CD14-positive monocyte (primary cell): ENCODE measurements at regions not wholly inside any gene's neighbourhood (a gene's known extent, or its start where the extent isn't known, plus 50 kb on each side); places are given as distances from the start of the nearest gene placed in this dataset.

ENCODE experiments used
- DNase-seq, 3 donors: peaks; one replicate each; pipeline ENCODE4 v3.0.0-alpha.2; 2011 to 2022
- H2AFZ ChIP-seq: 2 replicates; pipeline ENCODE4 v1.6.0; 2012; ENCODE audit warnings: mild to moderate bottlenecking, low read depth, low read length, inconsistent platforms; ENCODE audit not compliant: insufficient read depth, poor library complexity, severe bottlenecking
- H3K27ac ChIP-seq, 2 donors: 1 replicate in 1 of 2; 2 replicates in 1 of 2; pipeline ENCODE4 v1.5.1; 2012 to 2013; ENCODE audit warnings: low read length in 2 of 2, control low read depth in 1 of 2, inconsistent platforms in 1 of 2, low read depth in 1 of 2, mild to moderate bottlenecking in 1 of 2
- H3K27me3 ChIP-seq, 2 donors: one replicate each; pipeline versions ENCODE4 v1.6.0 to v1.6.1; 2011 to 2013; ENCODE audit warnings: low read length in 2 of 2; ENCODE audit not compliant: control insufficient read depth in 2 of 2, insufficient read depth in 2 of 2
- H3K36me3 ChIP-seq, 2 donors: replicated peaks in 1 of 2; 1 replicate in 1 of 2; 2 replicates in 1 of 2; pipeline versions ENCODE4 v1.5.1 to v1.6.1; 2012 to 2013; ENCODE audit warnings: low read length in 2 of 2, control low read depth in 1 of 2, inconsistent platforms in 1 of 2, mild to moderate bottlenecking in 1 of 2; ENCODE audit not compliant: insufficient read depth in 2 of 2, control insufficient read depth in 1 of 2
- H3K4me1 ChIP-seq, 2 donors: 1 replicate in 1 of 2; 2 replicates in 1 of 2; pipeline versions ENCODE4 v1.5.1 to v1.6.1; 2012 to 2013; ENCODE audit warnings: low read length in 2 of 2, control low read depth in 1 of 2, inconsistent platforms in 1 of 2, mild to moderate bottlenecking in 1 of 2, moderate library complexity in 1 of 2; ENCODE audit not compliant: insufficient read depth in 2 of 2, control insufficient read depth in 1 of 2
- H3K4me2 ChIP-seq: replicated peaks from 2 replicates; pipeline ENCODE3; 2012; ENCODE audit warnings: low read length, moderate library complexity, mild to moderate bottlenecking; ENCODE audit not compliant: poor library complexity, severe bottlenecking; ENCODE audit errors: extremely low read depth
- H3K4me3 ChIP-seq, 3 experiments: fragments of 200-600 bp in 1 of 3; sonication (generic) in 1 of 3; replicated peaks in 1 of 3; 1 replicate in 2 of 3; 2 replicates in 1 of 3; pipeline ENCODE4 v1.5.1; 2011 to 2013; ENCODE audit warnings: low read length in 3 of 3, mild to moderate bottlenecking in 3 of 3, control low read depth in 2 of 3, low read depth in 2 of 3, inconsistent platforms in 1 of 3, moderate library complexity in 1 of 3
- H3K79me2 ChIP-seq: 2 replicates; pipeline ENCODE4 v1.6.0; 2012; ENCODE audit warnings: mild to moderate bottlenecking, control low read depth, inconsistent platforms, low read length, moderate library complexity; ENCODE audit not compliant: insufficient read depth
- H3K9ac ChIP-seq: 2 replicates; pipeline ENCODE4 v1.6.0; 2017; ENCODE audit warnings: low read length, mild to moderate bottlenecking; ENCODE audit not compliant: insufficient read depth, poor library complexity, severe bottlenecking
- H3K9me3 ChIP-seq, 2 donors: replicated peaks in 1 of 2; 1 replicate in 1 of 2; 2 replicates in 1 of 2; pipeline versions ENCODE4 v1.5.1 to v1.6.1; 2012 to 2013; ENCODE audit warnings: low read length in 2 of 2, control low read depth in 1 of 2; ENCODE audit not compliant: control insufficient read depth in 1 of 2, insufficient read depth in 1 of 2
- H4K20me1 ChIP-seq: 2 replicates; pipeline ENCODE4 v1.6.0; 2012; ENCODE audit warnings: mild to moderate bottlenecking, low read length, control low read depth, moderate library complexity; ENCODE audit not compliant: insufficient read depth
- H3K27ac Mint-ChIP-seq, 7 donors: one replicate each; pipeline ENCODE4 v1.8.0; 2020; ENCODE audit warnings: mild to moderate bottlenecking in 7 of 7, mixed read lengths in 7 of 7, moderate library complexity in 6 of 7, inconsistent platforms in 2 of 7
- H3K27me3 Mint-ChIP-seq, 3 donors: one replicate each; pipeline ENCODE4 v1.8.0; 2021 to 2022; ENCODE audit warnings: low read depth in 3 of 3, mild to moderate bottlenecking in 3 of 3, mixed read lengths in 3 of 3, moderate library complexity in 3 of 3, inconsistent platforms in 1 of 3
- H3K36me3 Mint-ChIP-seq, 2 donors: one replicate each; pipeline ENCODE4 v1.8.0; 2020; ENCODE audit warnings: mixed read lengths in 2 of 2, inconsistent platforms in 1 of 2, mild to moderate bottlenecking in 1 of 2
- H3K4me1 Mint-ChIP-seq: one replicate; pipeline ENCODE4 v1.8.0; 2020; ENCODE audit warnings: mild to moderate bottlenecking, mixed read lengths
- H3K4me3 Mint-ChIP-seq, 2 donors: one replicate each; pipeline ENCODE4 v1.8.0; 2020; ENCODE audit warnings: mild to moderate bottlenecking in 2 of 2, mixed read lengths in 2 of 2, moderate library complexity in 1 of 2
- H3K9me3 Mint-ChIP-seq, 7 donors: one replicate each; pipeline ENCODE4 v1.8.0; 2020 to 2022; ENCODE audit warnings: mixed read lengths in 7 of 7, mild to moderate bottlenecking in 6 of 7, moderate library complexity in 6 of 7, inconsistent platforms in 2 of 7
- CTCF ChIP-seq: fragments of 200-600 bp; IDR thresholded peaks from one replicate; pipeline ENCODE4 v1.8.0; 2022; ENCODE audit warnings: antibody characterized with exemption, mild to moderate bottlenecking
- WGBS: methylation state at CpG from one replicate; pipeline ENCODE4 v1.1.5; 2013; ENCODE audit warnings: missing lambda C conversion rate; ENCODE audit not compliant: insufficient coverage; 5-methylcytosine and 5-hydroxymethylcytosine counted together
- intact Hi-C, 2 donors: fragments of 100-400 bp; cut with micrococcal nuclease; formaldehyde crosslinking; loops; one replicate each; pipeline versions ENCODE4 v1.15.0 to v1.15.1; 2023

GRCh38 chr5:58224221-58224620, 235.7 kb downstream of the PLK2 start:
- 82% methylated on average over 2 of the region's 4 CpGs for WGBS
- no peaks in the 10 kb centered on the region for H3K27me3 Mint-ChIP-seq

GRCh38 chr5:58215364-58215763, 244.5 kb downstream of the PLK2 start:
- Histone ChIP-seq H3K4me1 (peaks cover 0 to 5% of the 10 kb centered on the region in 2 donors), H3K9me3 (no peaks in the 10 kb centered on the region), H3K4me2 (no peak overlapping the region), H4K20me1 (no peaks in the 10 kb centered on the region), H3K4me3 (no peak overlapping the region), H2AFZ (no peak overlapping the region), H3K27me3 (no peaks in the 10 kb centered on the region), H3K27ac (no peak overlapping the region), H3K9ac (no peak overlapping the region), H3K79me2 (no peaks in the 10 kb centered on the region), H3K36me3 (no peaks in the 10 kb centered on the region)
- peaks cover 0 to 3% (median 1%) of the 10 kb centered on the region in 3 donors for H3K27me3 Mint-ChIP-seq
- H3K4me1 Mint-ChIP-seq = peaks cover 4% of the 10 kb centered on the region
- no peaks in the 10 kb centered on the region for H3K36me3 Mint-ChIP-seq
- no peak overlapping the region for H3K27ac Mint-ChIP-seq
- DNase-seq = no peak
- intact Hi-C loops = no loop called here
- TF ChIP-seq CTCF = no peak
- peaks cover 8 to 18% (median 17%) of the 10 kb centered on the region in 7 donors for H3K9me3 Mint-ChIP-seq
- no peak overlapping the region for H3K4me3 Mint-ChIP-seq

More at GRCh38 chr5:58224221-58224620, 235.7 kb downstream of the PLK2 start:
- Histone ChIP-seq H2AFZ (no peak overlapping the region), H3K27ac (no peak overlapping the region), H3K9me3 (no peaks in the 10 kb centered on the region), H3K36me3 (no peaks in the 10 kb centered on the region), H3K4me3 (no peak overlapping the region), H3K4me1 (no peaks in the 10 kb centered on the region), H4K20me1 (no peaks in the 10 kb centered on the region), H3K9ac (no peak overlapping the region), H3K79me2 (no peaks in the 10 kb centered on the region), H3K4me2 (no peak overlapping the region), H3K27me3 (no peaks in the 10 kb centered on the region)
- DNase-seq = no peak
- no peak for TF ChIP-seq CTCF
- Mint-ChIP-seq H3K36me3 (no peaks in the 10 kb centered on the region), H3K27ac (no peak overlapping the region), H3K4me1 (no peaks in the 10 kb centered on the region), H3K9me3 (peaks cover 0 to 7% (median 3%) of the 10 kb centered on the region in 7 donors), H3K4me3 (no peak overlapping the region)
- intact Hi-C loops = no loop called here
